ENCODE measurements at regions not wholly inside any gene's neighbourhood (a gene's known extent, or its start where the extent isn't known, plus 50 kb on each side); places are given as distances from the start of the nearest gene placed in this dataset.

GRCh38 chr11:95575517-95575916 is 214.1 kb downstream of the FAM76B start:
- DNase-seq (ENCODE audit: extremely low read depth, low read depth), result no peak

DNA sequence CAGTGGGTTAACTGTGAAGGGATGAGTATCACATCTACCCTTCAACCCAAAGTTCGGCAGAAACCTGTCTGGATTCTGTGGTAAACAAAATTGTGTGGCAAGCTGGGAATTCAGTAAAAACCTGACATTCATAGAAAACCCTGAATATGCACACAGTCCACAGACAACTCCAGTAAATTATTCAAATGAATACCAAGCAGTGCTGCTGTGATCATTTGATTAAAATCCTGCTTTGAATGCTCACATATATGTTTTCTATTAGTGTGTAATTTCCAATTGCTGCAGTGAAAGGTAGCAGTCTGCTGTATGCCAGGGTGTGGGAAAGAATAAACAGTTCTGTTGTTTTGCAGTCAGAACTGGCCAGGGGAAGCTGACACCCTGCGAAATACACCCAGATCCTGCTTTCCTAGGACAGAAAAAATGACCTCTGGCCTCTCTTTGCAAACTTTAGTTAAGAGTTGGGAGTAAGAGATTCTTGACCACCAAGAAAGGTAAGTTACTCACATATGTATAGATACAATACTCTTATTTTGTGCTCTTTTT is 217.8 kb downstream of the FAM76B start:
- no peak for DNase-seq (ENCODE audit: extremely low read depth, low read depth)
- no peak for TF ChIP-seq CTCF (IDR thresholded peaks at IDR 0.05; ENCODE audit: low read depth, low read length)

More at GRCh38 chr11:95575517-95575916, 214.1 kb downstream of the FAM76B start:
- no peak for TF ChIP-seq CTCF (IDR thresholded peaks at IDR 0.05; ENCODE audit: low read depth, low read length)

GRCh38 chr11:95570845-95571244 is 218.7 kb downstream of the FAM76B start:
- DNase-seq (ENCODE audit: extremely low read depth, low read depth), result no peak
- no peak for TF ChIP-seq CTCF (IDR thresholded peaks at IDR 0.05; ENCODE audit: low read depth, low read length)

GRCh38 chr11:95569207-95569606 is 220.4 kb downstream of the FAM76B start:
- no peak for TF ChIP-seq CTCF (IDR thresholded peaks at IDR 0.05; ENCODE audit: low read depth, low read length)
- DNase-seq (ENCODE audit: extremely low read depth, low read depth), result no peak

DNA sequence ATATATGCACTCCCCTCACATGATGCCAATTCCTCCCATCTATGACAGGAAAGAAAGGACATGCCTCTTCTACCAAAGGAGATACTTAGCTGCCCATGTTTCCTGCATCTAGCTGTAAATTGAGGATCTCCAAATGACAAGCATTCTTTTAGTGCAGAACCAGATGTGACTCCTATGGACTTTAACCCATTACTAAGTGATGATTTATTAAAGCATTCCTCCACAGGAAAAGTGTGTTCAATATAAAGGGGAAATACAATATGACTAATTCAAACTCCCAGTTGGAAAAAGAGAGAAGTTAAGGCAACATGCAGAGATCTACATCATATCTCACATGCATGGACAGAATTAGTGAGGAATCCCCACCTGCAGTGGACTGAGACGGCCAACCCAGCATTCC is 221.3 kb downstream of the FAM76B start:
- no peak for DNase-seq (ENCODE audit: extremely low read depth, low read depth)
- TF ChIP-seq CTCF (IDR thresholded peaks at IDR 0.05; ENCODE audit: low read depth, low read length), result no peak

GRCh38 chr11:95567685-95568084 is 221.9 kb downstream of the FAM76B start:
- DNase-seq (ENCODE audit: extremely low read depth, low read depth), result no peak
- no peak for TF ChIP-seq CTCF (IDR thresholded peaks at IDR 0.05; ENCODE audit: low read depth, low read length)

DNA sequence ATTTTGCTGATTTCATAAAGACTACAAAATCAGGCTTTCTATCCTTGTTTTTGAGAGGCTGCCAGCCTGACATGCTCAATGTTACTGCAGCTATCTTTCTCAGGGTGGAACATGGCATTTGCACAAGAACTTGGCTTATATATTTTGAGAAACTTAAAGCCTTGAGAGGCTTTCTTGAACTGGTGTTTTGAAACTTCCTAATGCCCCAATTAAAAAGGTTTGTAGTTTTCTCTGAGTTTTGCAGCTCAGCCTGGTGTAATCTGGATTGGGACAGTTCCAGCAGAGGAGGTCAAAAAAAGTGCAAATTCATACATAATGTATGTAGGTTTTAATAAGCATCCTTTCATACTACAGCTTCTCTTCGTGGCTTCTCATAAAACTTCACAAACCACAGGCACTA is 223.4 kb downstream of the FAM76B start:
- DNase-seq (ENCODE audit: extremely low read depth, low read depth), result no peak
- TF ChIP-seq CTCF (IDR thresholded peaks at IDR 0.05; ENCODE audit: low read depth, low read length), result no peak

Measured in AG09319 (cell line).